ENCODE measurements at regions not wholly inside any gene's neighbourhood (a gene's known extent, or its start where the extent isn't known, plus 50 kb on each side); places are given as distances from the start of the nearest gene placed in this dataset.

DNA sequence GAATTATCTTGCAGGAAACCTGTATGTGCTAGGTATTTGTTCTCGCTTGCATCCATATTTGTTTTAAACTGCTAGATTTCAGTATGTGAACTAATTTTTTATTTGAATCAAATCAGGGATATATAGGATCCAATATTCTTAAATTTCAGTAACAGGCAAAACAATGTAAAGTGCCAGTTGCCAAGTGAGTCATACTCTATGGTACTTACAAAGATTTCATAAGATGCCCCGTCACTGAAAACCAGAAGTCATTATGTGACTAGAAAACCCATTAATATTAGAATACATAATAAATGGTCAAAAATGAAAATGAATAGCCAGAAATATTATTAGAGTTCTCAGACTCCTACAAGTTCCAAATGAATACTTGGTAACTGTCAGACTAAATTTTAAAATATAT, 481.2 kb downstream of the TFAP2A start:
- no peak overlapping the region for H3K4me3 ChIP-seq
- TF ChIP-seq POLR2A (IDR thresholded peaks at IDR 0.05), result no peak
- TF ChIP-seq POLR2AphosphoS5 (IDR thresholded peaks at IDR 0.05; ENCODE audit: insufficient read depth in 1 of 2, low read depth in 1 of 2), result no peak
- TF ChIP-seq, protein P1, sequence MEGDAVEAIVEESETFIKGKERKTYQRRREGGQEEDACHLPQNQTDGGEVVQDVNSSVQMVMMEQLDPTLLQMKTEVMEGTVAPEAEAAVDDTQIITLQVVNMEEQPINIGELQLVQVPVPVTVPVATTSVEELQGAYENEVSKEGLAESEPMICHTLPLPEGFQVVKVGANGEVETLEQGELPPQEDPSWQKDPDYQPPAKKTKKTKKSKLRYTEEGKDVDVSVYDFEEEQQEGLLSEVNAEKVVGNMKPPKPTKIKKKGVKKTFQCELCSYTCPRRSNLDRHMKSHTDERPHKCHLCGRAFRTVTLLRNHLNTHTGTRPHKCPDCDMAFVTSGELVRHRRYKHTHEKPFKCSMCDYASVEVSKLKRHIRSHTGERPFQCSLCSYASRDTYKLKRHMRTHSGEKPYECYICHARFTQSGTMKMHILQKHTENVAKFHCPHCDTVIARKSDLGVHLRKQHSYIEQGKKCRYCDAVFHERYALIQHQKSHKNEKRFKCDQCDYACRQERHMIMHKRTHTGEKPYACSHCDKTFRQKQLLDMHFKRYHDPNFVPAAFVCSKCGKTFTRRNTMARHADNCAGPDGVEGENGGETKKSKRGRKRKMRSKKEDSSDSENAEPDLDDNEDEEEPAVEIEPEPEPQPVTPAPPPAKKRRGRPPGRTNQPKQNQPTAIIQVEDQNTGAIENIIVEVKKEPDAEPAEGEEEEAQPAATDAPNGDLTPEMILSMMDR (IDR thresholded peaks at IDR 0.05), result no peak
- no peaks in the 10 kb centered on the region for H3K9me3 ChIP-seq
- no peak overlapping the region for H3K27ac ChIP-seq
- no peaks in the 10 kb centered on the region for H3K36me3 ChIP-seq
- intact Hi-C loops (cut with DNase I), result no loop called here
- H3K4me1 ChIP-seq, result no peaks in the 10 kb centered on the region
- no peaks in the 10 kb centered on the region for H3K27me3 ChIP-seq
- DNase-seq (ENCODE audit: extremely low spot score in 2 of 2), result no peak

DNA sequence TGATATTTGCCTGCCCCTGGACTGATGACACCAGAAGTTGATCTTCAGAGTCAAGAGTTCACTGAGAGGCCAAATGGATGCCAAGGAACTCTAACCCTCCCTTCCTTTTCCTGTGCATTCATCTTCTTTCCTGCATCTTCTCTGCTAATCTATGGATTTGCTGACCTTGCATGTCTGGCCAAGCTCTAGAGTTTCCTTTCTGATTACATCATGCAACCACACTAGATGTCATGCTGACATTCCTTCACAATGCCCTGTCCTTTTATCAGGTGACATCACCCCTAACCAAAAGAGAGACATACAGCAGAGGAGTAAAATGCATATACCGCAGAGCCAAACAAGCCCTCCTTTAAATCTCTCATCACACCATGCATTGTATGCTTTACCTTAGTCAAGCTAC, 487.6 kb downstream of the TFAP2A start:
- no peak for DNase-seq (ENCODE audit: extremely low spot score in 2 of 2)
- no peaks in the 10 kb centered on the region for H3K27me3 ChIP-seq
- H3K4me3 ChIP-seq, result no peak overlapping the region
- H3K27ac ChIP-seq, result no peak overlapping the region
- no peaks in the 10 kb centered on the region for H3K36me3 ChIP-seq
- no peaks in the 10 kb centered on the region for H3K9me3 ChIP-seq
- no peaks in the 10 kb centered on the region for H3K4me1 ChIP-seq
- TF ChIP-seq, protein P1 (IDR thresholded peaks at IDR 0.05), result no peak
- TF ChIP-seq POLR2AphosphoS5 (IDR thresholded peaks at IDR 0.05; ENCODE audit: insufficient read depth in 1 of 2, low read depth in 1 of 2), result no peak
- TF ChIP-seq POLR2A (IDR thresholded peaks at IDR 0.05), result no peak
- intact Hi-C loops (cut with DNase I), result no loop called here

DNA sequence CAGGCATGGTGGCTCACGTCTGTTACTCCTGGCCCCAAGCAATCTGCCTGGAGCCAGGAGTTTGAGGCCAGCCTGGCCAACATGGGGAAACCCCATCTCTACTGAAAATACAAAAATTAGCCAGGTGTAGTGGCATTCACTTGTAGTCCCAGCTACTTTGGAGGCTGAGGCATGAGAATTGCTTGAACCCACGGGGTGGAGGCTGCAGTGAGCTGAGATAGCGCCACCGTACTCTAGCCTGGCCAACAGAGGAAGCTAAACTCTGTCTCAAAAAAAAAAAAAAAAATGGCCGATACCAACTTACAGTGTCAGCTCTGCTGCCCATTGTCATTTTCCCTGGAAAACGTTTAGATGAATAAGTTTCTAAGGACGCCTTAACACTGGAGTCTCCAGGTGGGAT, 489.9 kb downstream of the TFAP2A start:
- H3K36me3 ChIP-seq, result no peaks in the 10 kb centered on the region
- no peaks in the 10 kb centered on the region for H3K27me3 ChIP-seq
- intact Hi-C loops (cut with DNase I), result no loop called here
- H3K4me1 ChIP-seq, result no peaks in the 10 kb centered on the region
- TF ChIP-seq, protein P1 (IDR thresholded peaks at IDR 0.05), result no peak
- TF ChIP-seq POLR2A (IDR thresholded peaks at IDR 0.05), result no peak
- no peak for TF ChIP-seq POLR2AphosphoS5 (IDR thresholded peaks at IDR 0.05; ENCODE audit: insufficient read depth in 1 of 2, low read depth in 1 of 2)
- H3K9me3 ChIP-seq, result no peaks in the 10 kb centered on the region
- no peak overlapping the region for H3K4me3 ChIP-seq
- no peak for DNase-seq (ENCODE audit: extremely low spot score in 2 of 2)
- H3K27ac ChIP-seq, result no peak overlapping the region

DNA sequence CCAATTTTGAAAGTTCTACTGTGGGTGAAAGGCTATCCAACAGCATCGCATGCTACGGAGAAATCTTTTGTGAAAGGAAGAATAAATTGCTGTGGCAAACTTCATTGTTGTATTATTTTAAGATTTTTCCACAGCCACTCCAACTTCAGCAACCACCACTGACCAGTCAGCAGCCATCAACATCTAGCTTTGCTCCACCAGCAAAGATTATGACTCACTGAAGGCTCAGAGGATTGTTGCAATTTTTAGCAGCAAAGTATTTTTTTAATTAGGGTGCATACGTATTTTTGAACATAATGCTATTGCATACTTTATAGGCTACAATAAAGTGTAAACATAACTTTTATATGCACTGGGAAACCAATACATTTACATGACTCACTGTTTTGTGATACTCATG, 493.5 kb downstream of the TFAP2A start:
- Histone ChIP-seq H3K4me1 (no peaks in the 10 kb centered on the region), H3K36me3 (no peaks in the 10 kb centered on the region), H3K4me3 (no peak overlapping the region), H3K27ac (no peak overlapping the region), H3K9me3 (no peaks in the 10 kb centered on the region), H3K27me3 (no peaks in the 10 kb centered on the region)
- TF ChIP-seq POLR2AphosphoS5 (IDR thresholded peaks at IDR 0.05; ENCODE audit: insufficient read depth in 1 of 2, low read depth in 1 of 2) (no peak), POLR2A (IDR thresholded peaks at IDR 0.05) (no peak)
- TF ChIP-seq, protein P1 (IDR thresholded peaks at IDR 0.05), result no peak
- no peak for DNase-seq (ENCODE audit: extremely low spot score in 2 of 2)
- intact Hi-C loops (cut with DNase I), result no loop called here

DNA sequence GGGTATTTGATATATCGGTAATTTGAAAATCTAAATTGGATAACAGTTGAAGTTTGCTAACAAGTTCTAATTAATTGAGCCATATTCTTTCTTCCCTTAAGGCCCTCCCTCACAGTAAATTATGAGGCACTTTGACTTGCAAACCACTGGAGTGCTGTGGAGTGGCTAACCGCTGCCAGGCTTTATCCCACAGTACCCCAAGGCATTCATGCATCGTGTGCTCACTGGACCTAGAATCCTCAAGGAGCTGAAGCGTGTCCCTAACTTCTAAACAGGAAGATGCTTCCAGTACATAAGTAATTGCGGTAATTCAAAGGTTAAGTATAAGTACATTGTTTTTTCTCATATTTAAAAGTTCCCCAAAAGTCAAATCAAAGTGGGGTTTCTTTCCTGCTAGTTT, 499.9 kb downstream of the TFAP2A start:
- no peaks in the 10 kb centered on the region for H3K9me3 ChIP-seq
- H3K27me3 ChIP-seq, result no peaks in the 10 kb centered on the region
- intact Hi-C loops (cut with DNase I), result no loop called here
- no peak for DNase-seq (ENCODE audit: extremely low spot score in 2 of 2)
- no peaks in the 10 kb centered on the region for H3K4me1 ChIP-seq
- no peaks in the 10 kb centered on the region for H3K36me3 ChIP-seq
- H3K27ac ChIP-seq, result no peak overlapping the region
- no peak overlapping the region for H3K4me3 ChIP-seq
- TF ChIP-seq POLR2AphosphoS5 (IDR thresholded peaks at IDR 0.05; ENCODE audit: insufficient read depth in 1 of 2, low read depth in 1 of 2), result no peak
- TF ChIP-seq POLR2A (IDR thresholded peaks at IDR 0.05), result no peak
- TF ChIP-seq, protein P1 (IDR thresholded peaks at IDR 0.05), result no peak

All from vagina (tissue), 2 donors.